Skeletal muscle satellite cell (primary cell): ENCODE measurements at regions not wholly inside any gene's neighbourhood (a gene's known extent, or its start where the extent isn't known, plus 50 kb on each side); places are given as distances from the start of the nearest gene placed in this dataset.
"Not testable (repeated sequence)": the region's sequence is repeated elsewhere in the genome, so short reads cannot be mapped to it uniquely, and the experiment has no call there.

ENCODE experiments used
- H3K27me3 ChIP-seq: 2 replicates; pipeline ENCODE4 v1.7.0; 2013; ENCODE audit warnings: low read length; ENCODE audit not compliant: control insufficient read depth, insufficient read depth
- H3K36me3 ChIP-seq: 2 replicates; pipeline ENCODE4 v1.7.0; 2013; ENCODE audit warnings: mild to moderate bottlenecking, control low read depth, low read length; ENCODE audit not compliant: insufficient read depth
- H3K4me1 ChIP-seq: 2 replicates; pipeline ENCODE4 v1.7.0; 2013; ENCODE audit warnings: low read length; ENCODE audit not compliant: control insufficient read depth, insufficient read depth
- H3K4me2 ChIP-seq: 2 replicates; pipeline ENCODE4 v1.7.0; 2013; ENCODE audit warnings: mild to moderate bottlenecking, low read length
- H3K4me3 ChIP-seq: 2 replicates; pipeline ENCODE4 v1.7.0; 2013; ENCODE audit warnings: low read length
- H3K9ac ChIP-seq: 2 replicates; pipeline ENCODE4 v1.7.0; 2013; ENCODE audit warnings: mild to moderate bottlenecking, low read depth, low read length, moderate library complexity
- H3K9me3 ChIP-seq: replicated peaks from 2 replicates; pipeline ENCODE4 v1.7.0; 2013; ENCODE audit warnings: mild to moderate bottlenecking, control low read depth, low read length

- Histone ChIP-seq H3K9ac (no peak overlapping the region), H3K27me3 (peaks cover 4% of the 10 kb centered on the region), H3K9me3 (no peaks in the 10 kb centered on the region), H3K36me3 (no peaks in the 10 kb centered on the region), H3K4me1 (no peaks in the 10 kb centered on the region), H3K4me2 (no peak overlapping the region), H3K4me3 (no peak overlapping the region)
Observed at GRCh38 chr12:114616081-114616480, 67.9 kb downstream of the TBX3 start.

GRCh38 chr12:114614040-114614439 is 69.9 kb downstream of the TBX3 start:
- Histone ChIP-seq H3K9ac (no peak overlapping the region), H3K4me1 (no peaks in the 10 kb centered on the region), H3K27me3 (peaks cover 4% of the 10 kb centered on the region), H3K36me3 (no peaks in the 10 kb centered on the region), H3K4me2 (no peak overlapping the region), H3K9me3 (no peaks in the 10 kb centered on the region), H3K4me3 (no peak overlapping the region)

GRCh38 chr12:114612062-114612461 is 71.9 kb downstream of the TBX3 start:
- Histone ChIP-seq H3K4me3 (no peak overlapping the region), H3K27me3 (peaks cover 4% of the 10 kb centered on the region), H3K4me2 (no peak overlapping the region), H3K9ac (no peak overlapping the region), H3K36me3 (no peaks in the 10 kb centered on the region), H3K9me3 (no peaks in the 10 kb centered on the region), H3K4me1 (no peaks in the 10 kb centered on the region)

- H3K27me3 ChIP-seq, result peaks cover 4% of the 10 kb centered on the region
- H3K9me3 ChIP-seq, result no peaks in the 10 kb centered on the region
- H3K9ac ChIP-seq, result no peak overlapping the region
- no peaks in the 10 kb centered on the region for H3K36me3 ChIP-seq
- H3K4me2 ChIP-seq, result no peak overlapping the region
- H3K4me3 ChIP-seq, result no peak overlapping the region
- H3K4me1 ChIP-seq, result no peaks in the 10 kb centered on the region
Observed at GRCh38 chr12:114611145-114612018, 72.6 kb downstream of the TBX3 start.

GRCh38 chr12:114608509-114608908 is 75.5 kb downstream of the TBX3 start:
- H3K4me1 ChIP-seq, result no peaks in the 10 kb centered on the region
- no peak overlapping the region for H3K4me2 ChIP-seq
- no peak overlapping the region for H3K4me3 ChIP-seq
- H3K27me3 ChIP-seq, result peaks cover 4% of the 10 kb centered on the region
- H3K9ac ChIP-seq, result no peak overlapping the region
- H3K36me3 ChIP-seq, result no peaks in the 10 kb centered on the region
- no peaks in the 10 kb centered on the region for H3K9me3 ChIP-seq

GRCh38 chr12:114605918-114606317 is 78.1 kb downstream of the TBX3 start:
- no peaks in the 10 kb centered on the region for H3K4me1 ChIP-seq
- H3K4me2 ChIP-seq, result no peak overlapping the region
- H3K9ac ChIP-seq, result no peak overlapping the region
- H3K4me3 ChIP-seq, result no peak overlapping the region
- no peaks in the 10 kb centered on the region for H3K27me3 ChIP-seq
- H3K9me3 ChIP-seq, result no peaks in the 10 kb centered on the region
- no peaks in the 10 kb centered on the region for H3K36me3 ChIP-seq

GRCh38 chr12:114604606-114605005 is 79.4 kb downstream of the TBX3 start:
- no peaks in the 10 kb centered on the region for H3K27me3 ChIP-seq
- no peaks in the 10 kb centered on the region for H3K36me3 ChIP-seq
- no peaks in the 10 kb centered on the region for H3K4me1 ChIP-seq

GRCh38 chr12:114600584-114600983 is 83.4 kb downstream of the TBX3 start:
- not testable (repeated sequence) for H3K9ac ChIP-seq, H3K9me3 ChIP-seq, H3K4me1 ChIP-seq, H3K4me3 ChIP-seq, H3K4me2 ChIP-seq, H3K27me3 ChIP-seq, H3K36me3 ChIP-seq

More at GRCh38 chr12:114604606-114605005, 79.4 kb downstream of the TBX3 start:
- H3K9me3 ChIP-seq, result no peaks in the 10 kb centered on the region
- H3K4me2 ChIP-seq, result no peak overlapping the region
- H3K4me3 ChIP-seq, result no peak overlapping the region
- no peak overlapping the region for H3K9ac ChIP-seq

- no peaks in the 10 kb centered on the region for H3K27me3 ChIP-seq
- H3K4me2 ChIP-seq, result no peak overlapping the region
- H3K9ac ChIP-seq, result no peak overlapping the region
- no peaks in the 10 kb centered on the region for H3K9me3 ChIP-seq
- H3K4me3 ChIP-seq, result no peak overlapping the region
- no peaks in the 10 kb centered on the region for H3K36me3 ChIP-seq
- no peaks in the 10 kb centered on the region for H3K4me1 ChIP-seq
Observed at GRCh38 chr12:114598111-114598510, 85.9 kb downstream of the TBX3 start.

GRCh38 chr12:114592946-114593345 is 91.0 kb downstream of the TBX3 start:
- no peak overlapping the region for H3K4me3 ChIP-seq
- no peaks in the 10 kb centered on the region for H3K36me3 ChIP-seq
- H3K9ac ChIP-seq, result no peak overlapping the region
- no peaks in the 10 kb centered on the region for H3K27me3 ChIP-seq
- H3K9me3 ChIP-seq, result no peaks in the 10 kb centered on the region
- no peaks in the 10 kb centered on the region for H3K4me1 ChIP-seq
- H3K4me2 ChIP-seq, result no peak overlapping the region

GRCh38 chr12:114588061-114588460 is 95.9 kb downstream of the TBX3 start:
- Histone ChIP-seq H3K9me3 (no peaks in the 10 kb centered on the region), H3K36me3 (no peaks in the 10 kb centered on the region), H3K4me2 (no peak overlapping the region), H3K9ac (no peak overlapping the region), H3K4me1 (no peaks in the 10 kb centered on the region), H3K27me3 (no peaks in the 10 kb centered on the region), H3K4me3 (no peak overlapping the region)

GRCh38 chr12:114580306-114580705 is 103.7 kb downstream of the TBX3 start:
- Histone ChIP-seq H3K36me3 (no peaks in the 10 kb centered on the region), H3K9me3 (no peaks in the 10 kb centered on the region), H3K27me3 (no peaks in the 10 kb centered on the region), H3K4me1 (no peaks in the 10 kb centered on the region), H3K9ac (no peak overlapping the region), H3K4me3 (no peak overlapping the region), H3K4me2 (no peak overlapping the region)
